Neural cell (in vitro differentiated cells): ENCODE measurements at regions not wholly inside any gene's neighbourhood (a gene's known extent, or its start where the extent isn't known, plus 50 kb on each side); places are given as distances from the start of the nearest gene placed in this dataset.

ENCODE experiments used
- H2AFZ ChIP-seq: fragments of 200-600, 300-800 bp; sonication (generic), shearing (Covaris generic); 2 replicates; pipeline ENCODE4 v1.6.0; 2014; ENCODE audit warnings: low read depth, mild to moderate bottlenecking, antibody characterized with exemption, low read length, moderate library complexity
- H3F3A ChIP-seq: fragments of 200-600 bp; shearing (Covaris generic); 2 replicates; pipeline ENCODE4 v1.6.1; 2016; ENCODE audit warnings: mild to moderate bottlenecking, moderate library complexity, mixed read lengths, antibody characterized with exemption, low read length; ENCODE audit not compliant: insufficient read depth, poor library complexity, severe bottlenecking
- H3K27ac ChIP-seq: fragments of 200-600, 300-800 bp; sonication (generic), shearing (Covaris generic); 2 replicates; pipeline ENCODE4 v1.5.1; 2014; ENCODE audit warnings: mild to moderate bottlenecking, low read length, moderate library complexity
- H3K27me3 ChIP-seq: fragments of 300-800, 200-600 bp; sonication (generic), shearing (Covaris generic); 2 replicates; pipeline ENCODE4 v1.6.0; 2014; ENCODE audit warnings: mild to moderate bottlenecking, low read depth, low read length, moderate library complexity; ENCODE audit not compliant: insufficient read depth
- H3K36me3 ChIP-seq: fragments of 300-800, 200-600 bp; sonication (generic), shearing (Covaris generic); 2 replicates; pipeline ENCODE4 v1.5.1; 2014; ENCODE audit warnings: mild to moderate bottlenecking, antibody characterized with exemption, low read length, moderate library complexity; ENCODE audit not compliant: insufficient read depth
- H3K4me2 ChIP-seq: fragments of 300-800, 200-600 bp; sonication (generic), shearing (Covaris generic); 2 replicates; pipeline ENCODE4 v1.6.0; 2014; ENCODE audit warnings: mild to moderate bottlenecking, low read length
- H3K4me3 ChIP-seq: fragments of 300-800, 200-600 bp; sonication (generic), shearing (Covaris generic); 2 replicates; pipeline ENCODE4 v1.5.1; 2014; ENCODE audit warnings: mild to moderate bottlenecking, low read length, moderate library complexity
- H3K79me2 ChIP-seq: fragments of 200-600 bp; shearing (Covaris generic); replicated peaks from 2 replicates; pipeline ENCODE4 v1.6.0; 2014; ENCODE audit warnings: mild to moderate bottlenecking, low read length, moderate library complexity; ENCODE audit not compliant: insufficient read depth
- H3K9ac ChIP-seq: fragments of 300-800, 200-600 bp; sonication (generic), shearing (Covaris generic); 2 replicates; pipeline ENCODE4 v1.6.1; 2016; ENCODE audit warnings: mild to moderate bottlenecking, low read length, mixed read lengths
- H3K9me2 ChIP-seq: fragments of 200-600 bp; shearing (Covaris generic); 2 replicates; pipeline ENCODE4 v1.6.1; 2016; ENCODE audit warnings: mild to moderate bottlenecking, low read length, mixed read lengths; ENCODE audit not compliant: insufficient read depth
- H3K9me3 ChIP-seq: fragments of 200-600, 300-800 bp; sonication (generic), shearing (Covaris generic); 2 replicates; pipeline ENCODE4 v1.6.1; 2016; ENCODE audit warnings: mild to moderate bottlenecking, mixed run types, low read length, moderate library complexity, mixed read lengths
- H4K20me1 ChIP-seq: fragments of 200-600 bp; shearing (Covaris generic); 2 replicates; pipeline ENCODE4 v1.6.1; 2016; ENCODE audit warnings: mild to moderate bottlenecking, mixed run types; ENCODE audit not compliant: insufficient read depth
- EP300 ChIP-seq: fragments of 450-650 bp; conservative IDR thresholded peaks from 2 replicates; pipeline ENCODE4 v1.6.1; 2014; ENCODE audit warnings: antibody characterized with exemption, mild to moderate bottlenecking, moderate library complexity; ENCODE audit not compliant: poor library complexity, severe bottlenecking
- EZH2 ChIP-seq: fragments of 200-600, 300-800 bp; shearing (Covaris generic), sonication (generic); IDR thresholded peaks from 2 replicates; pipeline ENCODE4 v1.6.1; 2014; ENCODE audit warnings: antibody characterized with exemption, low read length, borderline replicate concordance, mild to moderate bottlenecking; ENCODE audit not compliant: insufficient read depth, poor library complexity, severe bottlenecking
- MXI1 ChIP-seq: fragments of 450-650 bp; conservative IDR thresholded peaks from 2 replicates; pipeline ENCODE4 v1.6.1; 2014; ENCODE audit warnings: antibody characterized with exemption, mild to moderate bottlenecking; ENCODE audit not compliant: poor library complexity, severe bottlenecking
- POLR2AphosphoS5 ChIP-seq: IDR thresholded peaks from 2 replicates; pipeline ENCODE4 v1.6.1; 2012
- RAD21 ChIP-seq: fragments of 450-650 bp; conservative IDR thresholded peaks from 2 replicates; pipeline ENCODE4 v1.6.1; 2014; ENCODE audit warnings: antibody characterized with exemption, mild to moderate bottlenecking, moderate library complexity
- REST ChIP-seq: IDR thresholded peaks from 2 replicates; pipeline ENCODE4 v1.6.1; 2012; ENCODE audit warnings: borderline replicate concordance
- SMC3 ChIP-seq: fragments of 450-650 bp; conservative IDR thresholded peaks from 2 replicates; pipeline ENCODE4 v1.6.1; 2014; ENCODE audit warnings: antibody characterized with exemption, mild to moderate bottlenecking, moderate library complexity; ENCODE audit not compliant: poor library complexity
- TAF1 ChIP-seq: IDR thresholded peaks from 2 replicates; pipeline ENCODE4 v1.6.1; 2012; ENCODE audit warnings: low read depth
- TF ChIP-seq, protein P1 (sequence below): fragments of 450-650 bp; IDR thresholded peaks from 2 replicates; pipeline ENCODE4 v1.5.1; 2014; ENCODE audit warnings: antibody characterized with exemption, mild to moderate bottlenecking, moderate library complexity; ENCODE audit not compliant: poor library complexity, severe bottlenecking

GRCh38 chr2:138267161-138267901 lies 234.2 kb upstream of the SPOPL start:
- Histone ChIP-seq H3K27ac (no peak overlapping the region), H3K79me2 (no peaks in the 10 kb centered on the region), H3K27me3 (no peaks in the 10 kb centered on the region), H2AFZ (no peak overlapping the region), H3K9me3 (no peaks in the 10 kb centered on the region), H3K9me2 (no peaks in the 10 kb centered on the region), H3K36me3 (no peaks in the 10 kb centered on the region), H3F3A (no peaks in the 10 kb centered on the region), H3K4me2 (no peak overlapping the region), H3K4me3 (no peak overlapping the region), H3K9ac (no peak overlapping the region), H4K20me1 (no peaks in the 10 kb centered on the region)
- TF ChIP-seq, protein P1, sequence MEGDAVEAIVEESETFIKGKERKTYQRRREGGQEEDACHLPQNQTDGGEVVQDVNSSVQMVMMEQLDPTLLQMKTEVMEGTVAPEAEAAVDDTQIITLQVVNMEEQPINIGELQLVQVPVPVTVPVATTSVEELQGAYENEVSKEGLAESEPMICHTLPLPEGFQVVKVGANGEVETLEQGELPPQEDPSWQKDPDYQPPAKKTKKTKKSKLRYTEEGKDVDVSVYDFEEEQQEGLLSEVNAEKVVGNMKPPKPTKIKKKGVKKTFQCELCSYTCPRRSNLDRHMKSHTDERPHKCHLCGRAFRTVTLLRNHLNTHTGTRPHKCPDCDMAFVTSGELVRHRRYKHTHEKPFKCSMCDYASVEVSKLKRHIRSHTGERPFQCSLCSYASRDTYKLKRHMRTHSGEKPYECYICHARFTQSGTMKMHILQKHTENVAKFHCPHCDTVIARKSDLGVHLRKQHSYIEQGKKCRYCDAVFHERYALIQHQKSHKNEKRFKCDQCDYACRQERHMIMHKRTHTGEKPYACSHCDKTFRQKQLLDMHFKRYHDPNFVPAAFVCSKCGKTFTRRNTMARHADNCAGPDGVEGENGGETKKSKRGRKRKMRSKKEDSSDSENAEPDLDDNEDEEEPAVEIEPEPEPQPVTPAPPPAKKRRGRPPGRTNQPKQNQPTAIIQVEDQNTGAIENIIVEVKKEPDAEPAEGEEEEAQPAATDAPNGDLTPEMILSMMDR: no peak
- TF ChIP-seq MXI1 (no peak), REST (no peak), RAD21 (no peak), EP300 (no peak), POLR2AphosphoS5 (no peak), EZH2 (no peak), TAF1 (no peak)

- Histone ChIP-seq H3K9me2 (no peaks in the 10 kb centered on the region), H3K9ac (no peak overlapping the region), H4K20me1 (no peaks in the 10 kb centered on the region), H3K27me3 (no peaks in the 10 kb centered on the region), H3K27ac (no peak overlapping the region), H3K4me2 (no peak overlapping the region), H3K9me3 (no peaks in the 10 kb centered on the region), H3K79me2 (no peaks in the 10 kb centered on the region), H3K36me3 (no peaks in the 10 kb centered on the region), H3K4me3 (no peak overlapping the region), H2AFZ (no peak overlapping the region), H3F3A (no peaks in the 10 kb centered on the region)
- no peak for TF ChIP-seq SMC3
These were observed 233.7 kb upstream of the SPOPL start for GRCh38 chr2:138267902-138268254.

GRCh38 chr2:138269765-138270164 lies 231.8 kb upstream of the SPOPL start:
- no peaks in the 10 kb centered on the region for H3K36me3 ChIP-seq
- H2AFZ ChIP-seq: no peak overlapping the region
- H3K27ac ChIP-seq: no peak overlapping the region
- H3K9me3 ChIP-seq: no peaks in the 10 kb centered on the region
- no peak overlapping the region for H3K9ac ChIP-seq
- H3K9me2 ChIP-seq: no peaks in the 10 kb centered on the region
- H4K20me1 ChIP-seq: no peaks in the 10 kb centered on the region
- TF ChIP-seq POLR2AphosphoS5: no peak
- no peak for TF ChIP-seq REST
- no peak for TF ChIP-seq SMC3
- TF ChIP-seq EP300: no peak
- no peak for TF ChIP-seq RAD21
- TF ChIP-seq EZH2: no peak
- TF ChIP-seq MXI1: no peak
- TF ChIP-seq, protein P1: no peak
- TF ChIP-seq TAF1: no peak
- no peak overlapping the region for H3K4me2 ChIP-seq
- H3K4me3 ChIP-seq: no peak overlapping the region
- H3K27me3 ChIP-seq: no peaks in the 10 kb centered on the region
- no peaks in the 10 kb centered on the region for H3F3A ChIP-seq
- H3K79me2 ChIP-seq: no peaks in the 10 kb centered on the region
